ENCODE measurements at regions not wholly inside any gene's neighbourhood (a gene's known extent, or its start where the extent isn't known, plus 50 kb on each side); places are given as distances from the start of the nearest gene placed in this dataset.

DNA sequence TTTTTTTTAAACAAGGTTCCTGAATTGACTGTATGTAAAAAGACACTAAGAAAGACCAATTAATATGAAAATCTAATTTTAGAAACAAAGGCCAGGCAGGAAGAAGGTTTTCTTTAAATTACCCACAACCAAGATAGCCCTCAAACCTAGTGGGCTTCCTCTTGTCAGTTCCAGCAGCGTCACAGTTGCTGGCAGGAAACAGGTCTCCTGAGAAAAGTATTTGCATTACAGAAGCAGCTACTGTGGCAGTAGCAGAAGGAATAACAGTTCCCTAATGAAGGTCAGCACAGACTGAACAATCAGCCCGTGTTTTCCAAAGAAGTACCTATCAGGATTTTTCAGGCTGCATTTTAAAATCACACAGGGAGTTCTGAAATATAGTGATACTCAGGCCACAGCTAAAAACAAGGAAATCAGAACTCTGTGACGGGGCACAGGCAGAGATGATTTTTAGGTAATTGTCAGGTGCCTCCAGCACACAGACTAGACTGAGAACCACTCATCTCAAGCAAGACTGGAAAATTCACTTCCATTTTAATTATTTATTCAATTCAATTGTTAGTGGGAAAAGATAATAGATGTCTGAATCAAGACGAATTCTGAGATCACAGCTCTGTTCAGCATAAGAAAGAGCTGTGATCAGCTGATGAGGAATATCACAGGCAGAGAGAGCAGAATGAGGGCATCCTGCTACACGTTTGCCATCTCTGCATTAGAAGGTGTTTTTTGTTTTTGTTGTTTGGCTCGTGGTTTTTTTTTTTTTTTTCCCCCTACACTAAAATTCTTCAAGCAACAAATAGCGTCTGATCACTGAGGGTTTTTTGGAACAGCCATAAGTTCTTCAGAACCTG is 230.5 kb upstream of the KHDRBS2 start:
- FAIRE-seq (no peak), DNase-seq (ENCODE audit: low read depth) (no peak)
- Histone ChIP-seq H2AFZ (ENCODE audit: low read depth, low read length) (no peak overlapping the region), H3K79me2 (ENCODE audit: insufficient read depth, low read length) (no peaks in the 10 kb centered on the region), H3K27ac (ENCODE audit: low read depth, low read length) (no peak overlapping the region), H3K9me3 (ENCODE audit: insufficient read depth, low read depth, low read length) (no peaks in the 10 kb centered on the region), H3K9ac (ENCODE audit: low read length) (no peak overlapping the region), H3K4me2 (ENCODE audit: low read length) (no peak overlapping the region), H3K4me3 (ENCODE audit: insufficient read depth, low read depth, low read length) (no peak overlapping the region), H3K36me3 (ENCODE audit: insufficient read depth, low read length) (no peaks in the 10 kb centered on the region), H4K20me1 (ENCODE audit: insufficient read depth, low read length) (no peaks in the 10 kb centered on the region), H3K4me1 (ENCODE audit: insufficient read depth, low read length) (no peaks in the 10 kb centered on the region), H3K27me3 (ENCODE audit: insufficient read depth, low read length) (no peaks in the 10 kb centered on the region)
- Mint-ChIP-seq H3K36me3 (ENCODE audit: low read depth, unreplicated experiment) (no peaks in the 10 kb centered on the region), H3K9me3 (ENCODE audit: unreplicated experiment) (peaks cover 3% of the 10 kb centered on the region), H3K27me3 (ENCODE audit: low read depth, unreplicated experiment) (no peaks in the 10 kb centered on the region), H3K4me3 (ENCODE audit: unreplicated experiment) (no peak overlapping the region), H3K27ac (ENCODE audit: unreplicated experiment) (no peak overlapping the region), H3K4me1 (ENCODE audit: low read depth, unreplicated experiment) (peaks cover 5% of the 10 kb centered on the region)
- TF ChIP-seq, protein P1, sequence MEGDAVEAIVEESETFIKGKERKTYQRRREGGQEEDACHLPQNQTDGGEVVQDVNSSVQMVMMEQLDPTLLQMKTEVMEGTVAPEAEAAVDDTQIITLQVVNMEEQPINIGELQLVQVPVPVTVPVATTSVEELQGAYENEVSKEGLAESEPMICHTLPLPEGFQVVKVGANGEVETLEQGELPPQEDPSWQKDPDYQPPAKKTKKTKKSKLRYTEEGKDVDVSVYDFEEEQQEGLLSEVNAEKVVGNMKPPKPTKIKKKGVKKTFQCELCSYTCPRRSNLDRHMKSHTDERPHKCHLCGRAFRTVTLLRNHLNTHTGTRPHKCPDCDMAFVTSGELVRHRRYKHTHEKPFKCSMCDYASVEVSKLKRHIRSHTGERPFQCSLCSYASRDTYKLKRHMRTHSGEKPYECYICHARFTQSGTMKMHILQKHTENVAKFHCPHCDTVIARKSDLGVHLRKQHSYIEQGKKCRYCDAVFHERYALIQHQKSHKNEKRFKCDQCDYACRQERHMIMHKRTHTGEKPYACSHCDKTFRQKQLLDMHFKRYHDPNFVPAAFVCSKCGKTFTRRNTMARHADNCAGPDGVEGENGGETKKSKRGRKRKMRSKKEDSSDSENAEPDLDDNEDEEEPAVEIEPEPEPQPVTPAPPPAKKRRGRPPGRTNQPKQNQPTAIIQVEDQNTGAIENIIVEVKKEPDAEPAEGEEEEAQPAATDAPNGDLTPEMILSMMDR (IDR thresholded peaks at IDR 0.05; ENCODE audit: insufficient read depth, low read depth, low read length), result no peak
- no peak for TF ChIP-seq EZH2 (IDR thresholded peaks at IDR 0.05; ENCODE audit: insufficient read depth, low read length)

DNA sequence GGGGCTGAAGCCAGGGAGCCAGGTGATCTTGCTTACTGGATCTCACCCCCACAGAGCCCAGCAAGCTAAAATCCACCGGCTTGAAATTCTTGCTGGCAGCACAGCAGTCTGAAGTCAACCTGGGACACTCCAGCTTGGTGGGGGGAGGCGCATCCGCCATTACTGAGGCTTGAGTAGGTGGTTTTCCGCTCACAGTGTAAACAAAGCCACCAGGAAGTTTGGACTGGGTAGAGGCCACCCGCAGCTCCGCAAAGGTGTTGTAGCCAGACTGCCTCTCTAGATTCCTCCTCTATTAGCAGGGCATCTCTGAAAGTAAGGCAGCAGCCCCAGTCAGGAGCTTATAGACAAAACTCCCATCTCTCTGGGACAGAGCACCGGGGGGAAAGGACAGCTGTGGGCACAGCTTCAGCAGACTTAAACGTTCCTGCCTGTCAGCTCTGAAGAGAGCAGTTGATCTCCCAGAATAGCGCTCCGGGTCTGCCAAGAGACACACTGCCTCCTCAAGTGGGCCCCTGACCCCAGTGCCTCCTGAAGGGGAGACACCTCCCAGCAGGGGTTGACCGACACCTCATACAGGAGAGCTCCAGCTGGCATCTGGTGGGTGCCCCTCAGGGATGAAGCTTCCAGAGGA is 206.3 kb upstream of the KHDRBS2 start:
- H3K27ac Mint-ChIP-seq (ENCODE audit: unreplicated experiment), result no peak overlapping the region
- no peak overlapping the region for H3K4me3 Mint-ChIP-seq (ENCODE audit: unreplicated experiment)
- Histone ChIP-seq H3K4me2 (ENCODE audit: low read length) (no peak overlapping the region), H3K4me3 (ENCODE audit: insufficient read depth, low read depth, low read length) (no peak overlapping the region), H3K4me1 (ENCODE audit: insufficient read depth, low read length) (no peaks in the 10 kb centered on the region), H4K20me1 (ENCODE audit: insufficient read depth, low read length) (no peaks in the 10 kb centered on the region), H3K27me3 (ENCODE audit: insufficient read depth, low read length) (no peaks in the 10 kb centered on the region), H3K79me2 (ENCODE audit: insufficient read depth, low read length) (no peaks in the 10 kb centered on the region), H3K9me3 (ENCODE audit: insufficient read depth, low read depth, low read length) (no peaks in the 10 kb centered on the region), H3K9ac (ENCODE audit: low read length) (no peak overlapping the region), H3K36me3 (ENCODE audit: insufficient read depth, low read length) (no peaks in the 10 kb centered on the region), H3K27ac (ENCODE audit: low read depth, low read length) (no peak overlapping the region), H2AFZ (ENCODE audit: low read depth, low read length) (no peak overlapping the region)
- FAIRE-seq (no peak), DNase-seq (ENCODE audit: low read depth) (no peak)
- no peaks in the 10 kb centered on the region for H3K27me3 Mint-ChIP-seq (ENCODE audit: low read depth, unreplicated experiment)
- no peaks in the 10 kb centered on the region for H3K4me1 Mint-ChIP-seq (ENCODE audit: low read depth, unreplicated experiment)
- no peaks in the 10 kb centered on the region for H3K36me3 Mint-ChIP-seq (ENCODE audit: low read depth, unreplicated experiment)
- peaks cover 2% of the 10 kb centered on the region for H3K9me3 Mint-ChIP-seq (ENCODE audit: unreplicated experiment)
- TF ChIP-seq EZH2 (IDR thresholded peaks at IDR 0.05; ENCODE audit: insufficient read depth, low read length), result no peak
- TF ChIP-seq, protein P1 (IDR thresholded peaks at IDR 0.05; ENCODE audit: insufficient read depth, low read depth, low read length), result no peak

DNA sequence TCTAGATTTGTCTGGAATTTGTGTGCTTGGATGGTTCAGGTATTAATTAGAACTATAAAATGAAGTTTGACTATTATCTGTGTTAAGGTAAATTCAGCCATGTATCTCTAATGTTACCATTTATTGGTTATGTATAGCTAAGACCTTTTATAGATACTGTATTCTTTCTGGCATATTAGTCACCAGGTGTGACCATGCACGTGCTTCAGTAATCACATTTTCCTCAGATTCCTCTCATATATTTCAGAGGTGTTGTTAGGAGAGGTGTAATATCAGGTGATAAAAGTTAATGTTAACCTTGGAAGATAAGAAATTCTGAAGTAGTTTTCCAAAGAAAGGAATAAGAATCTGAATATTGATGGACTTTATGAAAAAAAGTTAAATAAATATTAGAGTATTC is 194.5 kb upstream of the KHDRBS2 start:
- TF ChIP-seq, protein P1 (IDR thresholded peaks at IDR 0.05; ENCODE audit: insufficient read depth, low read depth, low read length), result no peak
- TF ChIP-seq EZH2 (IDR thresholded peaks at IDR 0.05; ENCODE audit: insufficient read depth, low read length), result no peak
- Mint-ChIP-seq H3K9me3 (ENCODE audit: unreplicated experiment) (no peaks in the 10 kb centered on the region), H3K4me3 (ENCODE audit: unreplicated experiment) (no peak overlapping the region), H3K27ac (ENCODE audit: unreplicated experiment) (no peak overlapping the region), H3K27me3 (ENCODE audit: low read depth, unreplicated experiment) (no peaks in the 10 kb centered on the region), H3K36me3 (ENCODE audit: low read depth, unreplicated experiment) (no peaks in the 10 kb centered on the region), H3K4me1 (ENCODE audit: low read depth, unreplicated experiment) (no peaks in the 10 kb centered on the region)
- FAIRE-seq (no peak), DNase-seq (ENCODE audit: low read depth) (no peak)
- Histone ChIP-seq H3K4me3 (ENCODE audit: insufficient read depth, low read depth, low read length) (no peak overlapping the region), H3K4me2 (ENCODE audit: low read length) (no peak overlapping the region), H3K9ac (ENCODE audit: low read length) (no peak overlapping the region), H2AFZ (ENCODE audit: low read depth, low read length) (no peak overlapping the region), H3K27ac (ENCODE audit: low read depth, low read length) (no peak overlapping the region), H3K36me3 (ENCODE audit: insufficient read depth, low read length) (no peaks in the 10 kb centered on the region), H3K27me3 (ENCODE audit: insufficient read depth, low read length) (no peaks in the 10 kb centered on the region), H3K9me3 (ENCODE audit: insufficient read depth, low read depth, low read length) (no peaks in the 10 kb centered on the region), H3K79me2 (ENCODE audit: insufficient read depth, low read length) (no peaks in the 10 kb centered on the region), H4K20me1 (ENCODE audit: insufficient read depth, low read length) (no peaks in the 10 kb centered on the region), H3K4me1 (ENCODE audit: insufficient read depth, low read length) (no peaks in the 10 kb centered on the region)

All from astrocyte (in vitro differentiated cells and primary cell).